SK-N-SH treated with all-trans-retinoic acid at 6 μM for 48 hours (cell line): ENCODE measurements at regions not wholly inside any gene's neighbourhood (a gene's known extent, or its start where the extent isn't known, plus 50 kb on each side); places are given as distances from the start of the nearest gene placed in this dataset.

Experiments
- BACH2 ChIP-seq: fragments of 250-450 bp; sonication (Bioruptor Pico); IDR thresholded peaks from 2 replicates; pipeline ENCODE4 v1.9.0; 2021; ENCODE audit warnings: mild to moderate bottlenecking, borderline replicate concordance
- ZFP3 ChIP-seq: fragments of 250-450 bp; sonication (Bioruptor Pico); IDR thresholded peaks from 2 replicates; pipeline ENCODE4 v1.5.0; 2020; ENCODE audit warnings: mild to moderate bottlenecking, moderate library complexity
- ZNF8 ChIP-seq: fragments of 450-650 bp; formaldehyde crosslinking; IDR thresholded peaks from 2 replicates; pipeline ENCODE4 v1.5.0; 2020; ENCODE audit warnings: mild to moderate bottlenecking, moderate library complexity

- no peak for TF ChIP-seq BACH2
- no peak for TF ChIP-seq ZFP3 (CRISPR knock-in tag)
- no peak for TF ChIP-seq ZNF8 (CRISPR knock-in tag)
These were observed 466.5 kb upstream of the BCHE start for GRCh38 chr3:166303681-166304080.
